Body of pancreas (tissue), 4 donors: ENCODE measurements at regions not wholly inside any gene's neighbourhood (a gene's known extent, or its start where the extent isn't known, plus 50 kb on each side); places are given as distances from the start of the nearest gene placed in this dataset.

Experiments
- POLR2A ChIP-seq, 3 donors: fragments of 450-650 bp; IDR thresholded peaks; one replicate each; pipeline ENCODE4 v1.6.1; 2016; ENCODE audit warnings: antibody characterized with exemption in 3 of 3, mild to moderate bottlenecking in 2 of 3
- TF ChIP-seq, protein P1 (sequence below), 7 experiments: fragments of 450-650 bp in 4 of 7; fragments of 200-600 bp in 3 of 7; sonication (generic) in 3 of 7; IDR thresholded peaks; one replicate each; pipeline ENCODE4 v1.5.1; 2016 to 2019; ENCODE audit warnings: antibody characterized with exemption in 7 of 7

DNA sequence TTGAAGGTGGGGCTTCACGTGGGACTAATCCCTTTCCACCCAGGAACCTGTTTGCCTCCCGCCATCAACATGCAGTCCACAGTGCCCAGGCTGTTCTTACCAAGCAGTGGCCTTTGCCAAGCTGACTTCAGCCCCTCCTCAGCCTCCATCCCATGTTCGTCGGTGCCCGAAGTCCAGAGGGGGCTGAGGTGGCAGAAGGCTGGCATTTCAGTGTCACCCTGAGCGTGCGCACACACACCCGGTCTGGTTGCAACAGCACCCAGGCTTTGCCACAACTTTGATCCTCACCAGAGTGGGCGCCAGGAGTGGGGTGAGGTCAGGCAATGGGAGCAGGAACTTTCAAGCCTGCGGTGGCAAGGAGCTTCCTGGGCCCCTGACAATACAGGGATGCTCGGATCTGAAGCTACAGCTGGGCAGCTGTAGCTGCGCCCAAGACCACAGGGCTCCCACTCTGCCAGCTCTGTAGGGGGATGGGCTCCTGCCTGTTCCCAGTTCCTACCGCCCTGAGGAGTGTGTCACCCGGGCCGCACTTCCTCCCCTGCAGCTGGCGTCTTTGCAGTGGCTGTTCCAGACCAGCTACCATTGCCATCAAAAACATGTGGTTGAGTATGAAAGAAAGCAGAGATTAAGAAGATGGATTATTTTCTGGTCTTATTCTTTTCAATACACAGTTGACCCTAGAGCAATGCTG is 428.0 kb downstream of the EPHA5 start:
- TF ChIP-seq, protein P1, sequence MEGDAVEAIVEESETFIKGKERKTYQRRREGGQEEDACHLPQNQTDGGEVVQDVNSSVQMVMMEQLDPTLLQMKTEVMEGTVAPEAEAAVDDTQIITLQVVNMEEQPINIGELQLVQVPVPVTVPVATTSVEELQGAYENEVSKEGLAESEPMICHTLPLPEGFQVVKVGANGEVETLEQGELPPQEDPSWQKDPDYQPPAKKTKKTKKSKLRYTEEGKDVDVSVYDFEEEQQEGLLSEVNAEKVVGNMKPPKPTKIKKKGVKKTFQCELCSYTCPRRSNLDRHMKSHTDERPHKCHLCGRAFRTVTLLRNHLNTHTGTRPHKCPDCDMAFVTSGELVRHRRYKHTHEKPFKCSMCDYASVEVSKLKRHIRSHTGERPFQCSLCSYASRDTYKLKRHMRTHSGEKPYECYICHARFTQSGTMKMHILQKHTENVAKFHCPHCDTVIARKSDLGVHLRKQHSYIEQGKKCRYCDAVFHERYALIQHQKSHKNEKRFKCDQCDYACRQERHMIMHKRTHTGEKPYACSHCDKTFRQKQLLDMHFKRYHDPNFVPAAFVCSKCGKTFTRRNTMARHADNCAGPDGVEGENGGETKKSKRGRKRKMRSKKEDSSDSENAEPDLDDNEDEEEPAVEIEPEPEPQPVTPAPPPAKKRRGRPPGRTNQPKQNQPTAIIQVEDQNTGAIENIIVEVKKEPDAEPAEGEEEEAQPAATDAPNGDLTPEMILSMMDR (IDR thresholded peaks at IDR 0.05): no peak
- no peak for TF ChIP-seq POLR2A (IDR thresholded peaks at IDR 0.05)
